Panc1 (cell line): ENCODE measurements at regions not wholly inside any gene's neighbourhood (a gene's known extent, or its start where the extent isn't known, plus 50 kb on each side); places are given as distances from the start of the nearest gene placed in this dataset.

Experiments used
- POLR2AphosphoS5 ChIP-seq: IDR thresholded peaks from 2 replicates; pipeline ENCODE4 v1.6.1; 2012; ENCODE audit warnings: mild to moderate bottlenecking, low read depth, low read length, moderate library complexity
- SIN3A ChIP-seq: IDR thresholded peaks from 2 replicates; pipeline ENCODE4 v1.6.1; 2012; ENCODE audit warnings: low read depth, mild to moderate bottlenecking, low read length, moderate library complexity, borderline replicate concordance; ENCODE audit not compliant: insufficient read depth
- TCF7L2 ChIP-seq: IDR thresholded peaks from 2 replicates; pipeline ENCODE4 v1.6.1; 2011; ENCODE audit warnings: mild to moderate bottlenecking, low read depth, low read length, inconsistent platforms
- TF ChIP-seq, protein P1 (sequence below): fragments of 450-650 bp; IDR thresholded peaks from 2 replicates; pipeline ENCODE4 v1.5.1; 2017; ENCODE audit warnings: mild to moderate bottlenecking
- TF ChIP-seq, protein P2 (sequence below), 2 experiments: IDR thresholded peaks; 2 replicates each; pipeline ENCODE4 v1.6.1; 2011 to 2012; ENCODE audit warnings: low read depth in 2 of 2, control low read depth in 1 of 2, low read length in 1 of 2, mild to moderate bottlenecking in 1 of 2, moderate library complexity in 1 of 2; ENCODE audit not compliant: insufficient read depth in 1 of 2

DNA sequence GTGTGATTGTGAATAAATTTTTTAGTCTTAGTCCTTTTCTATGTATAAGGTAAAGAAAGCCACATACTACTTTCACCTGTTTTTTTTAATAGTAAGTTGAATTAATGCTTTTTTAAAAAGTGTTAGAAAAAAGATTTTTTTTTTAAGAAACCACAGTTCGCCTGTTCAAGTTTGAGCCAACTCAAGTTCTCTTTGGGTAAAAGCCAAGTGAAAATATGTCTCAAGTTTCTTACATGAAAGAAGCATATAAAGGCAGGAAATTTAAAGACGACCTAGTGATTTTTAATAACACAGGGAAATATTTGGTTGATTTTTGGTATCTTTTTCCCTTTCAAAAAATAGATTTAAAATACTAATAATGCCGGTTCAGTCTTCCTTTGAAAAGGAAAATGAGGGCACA is 369.9 kb upstream of the NR3C2 start:
- TF ChIP-seq POLR2AphosphoS5 = no peak
- TF ChIP-seq TCF7L2 = no peak
- TF ChIP-seq, protein P1, sequence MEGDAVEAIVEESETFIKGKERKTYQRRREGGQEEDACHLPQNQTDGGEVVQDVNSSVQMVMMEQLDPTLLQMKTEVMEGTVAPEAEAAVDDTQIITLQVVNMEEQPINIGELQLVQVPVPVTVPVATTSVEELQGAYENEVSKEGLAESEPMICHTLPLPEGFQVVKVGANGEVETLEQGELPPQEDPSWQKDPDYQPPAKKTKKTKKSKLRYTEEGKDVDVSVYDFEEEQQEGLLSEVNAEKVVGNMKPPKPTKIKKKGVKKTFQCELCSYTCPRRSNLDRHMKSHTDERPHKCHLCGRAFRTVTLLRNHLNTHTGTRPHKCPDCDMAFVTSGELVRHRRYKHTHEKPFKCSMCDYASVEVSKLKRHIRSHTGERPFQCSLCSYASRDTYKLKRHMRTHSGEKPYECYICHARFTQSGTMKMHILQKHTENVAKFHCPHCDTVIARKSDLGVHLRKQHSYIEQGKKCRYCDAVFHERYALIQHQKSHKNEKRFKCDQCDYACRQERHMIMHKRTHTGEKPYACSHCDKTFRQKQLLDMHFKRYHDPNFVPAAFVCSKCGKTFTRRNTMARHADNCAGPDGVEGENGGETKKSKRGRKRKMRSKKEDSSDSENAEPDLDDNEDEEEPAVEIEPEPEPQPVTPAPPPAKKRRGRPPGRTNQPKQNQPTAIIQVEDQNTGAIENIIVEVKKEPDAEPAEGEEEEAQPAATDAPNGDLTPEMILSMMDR = no peak
- TF ChIP-seq, protein P2, sequence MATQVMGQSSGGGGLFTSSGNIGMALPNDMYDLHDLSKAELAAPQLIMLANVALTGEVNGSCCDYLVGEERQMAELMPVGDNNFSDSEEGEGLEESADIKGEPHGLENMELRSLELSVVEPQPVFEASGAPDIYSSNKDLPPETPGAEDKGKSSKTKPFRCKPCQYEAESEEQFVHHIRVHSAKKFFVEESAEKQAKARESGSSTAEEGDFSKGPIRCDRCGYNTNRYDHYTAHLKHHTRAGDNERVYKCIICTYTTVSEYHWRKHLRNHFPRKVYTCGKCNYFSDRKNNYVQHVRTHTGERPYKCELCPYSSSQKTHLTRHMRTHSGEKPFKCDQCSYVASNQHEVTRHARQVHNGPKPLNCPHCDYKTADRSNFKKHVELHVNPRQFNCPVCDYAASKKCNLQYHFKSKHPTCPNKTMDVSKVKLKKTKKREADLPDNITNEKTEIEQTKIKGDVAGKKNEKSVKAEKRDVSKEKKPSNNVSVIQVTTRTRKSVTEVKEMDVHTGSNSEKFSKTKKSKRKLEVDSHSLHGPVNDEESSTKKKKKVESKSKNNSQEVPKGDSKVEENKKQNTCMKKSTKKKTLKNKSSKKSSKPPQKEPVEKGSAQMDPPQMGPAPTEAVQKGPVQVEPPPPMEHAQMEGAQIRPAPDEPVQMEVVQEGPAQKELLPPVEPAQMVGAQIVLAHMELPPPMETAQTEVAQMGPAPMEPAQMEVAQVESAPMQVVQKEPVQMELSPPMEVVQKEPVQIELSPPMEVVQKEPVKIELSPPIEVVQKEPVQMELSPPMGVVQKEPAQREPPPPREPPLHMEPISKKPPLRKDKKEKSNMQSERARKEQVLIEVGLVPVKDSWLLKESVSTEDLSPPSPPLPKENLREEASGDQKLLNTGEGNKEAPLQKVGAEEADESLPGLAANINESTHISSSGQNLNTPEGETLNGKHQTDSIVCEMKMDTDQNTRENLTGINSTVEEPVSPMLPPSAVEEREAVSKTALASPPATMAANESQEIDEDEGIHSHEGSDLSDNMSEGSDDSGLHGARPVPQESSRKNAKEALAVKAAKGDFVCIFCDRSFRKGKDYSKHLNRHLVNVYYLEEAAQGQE (IDR thresholded peaks at IDR 0.05; ENCODE audit: insufficient read depth in 1 of 2, low read depth in 2 of 2, low read length in 1 of 2) = no peak
- TF ChIP-seq SIN3A = no peak
